Subcutaneous abdominal adipose tissue (tissue), 5 donors: ENCODE measurements at regions not wholly inside any gene's neighbourhood (a gene's known extent, or its start where the extent isn't known, plus 50 kb on each side); places are given as distances from the start of the nearest gene placed in this dataset.

Source experiments
- H3K27ac ChIP-seq: one replicate; pipeline ENCODE4 v1.7.0; 2013; ENCODE audit warnings: low read depth, mild to moderate bottlenecking, inconsistent platforms, low read length, moderate library complexity
- H3K27me3 ChIP-seq, 5 donors: one replicate each; pipeline ENCODE4 v1.7.0; 2013; ENCODE audit warnings: low read length in 5 of 5, inconsistent platforms in 1 of 5; ENCODE audit not compliant: control insufficient read depth in 5 of 5, insufficient read depth in 4 of 5
- H3K36me3 ChIP-seq, 5 donors: one replicate each; pipeline ENCODE4 v1.7.0; 2013; ENCODE audit warnings: low read length in 5 of 5; ENCODE audit not compliant: control insufficient read depth in 5 of 5, insufficient read depth in 5 of 5
- H3K4me1 ChIP-seq, 5 donors: one replicate each; pipeline ENCODE4 v1.7.0; 2013; ENCODE audit warnings: low read length in 5 of 5, mild to moderate bottlenecking in 3 of 5, moderate library complexity in 1 of 5; ENCODE audit not compliant: control insufficient read depth in 5 of 5, insufficient read depth in 5 of 5
- H3K4me3 ChIP-seq, 5 donors: one replicate each; pipeline ENCODE4 v1.7.0; 2013; ENCODE audit warnings: low read length in 5 of 5, low read depth in 1 of 5
- H3K9ac ChIP-seq, 5 donors: one replicate each; pipeline ENCODE4 v1.7.0; 2013; ENCODE audit warnings: low read length in 5 of 5, mild to moderate bottlenecking in 4 of 5, moderate library complexity in 3 of 5
- H3K9me3 ChIP-seq, 5 donors: one replicate each; pipeline ENCODE4 v1.7.0; 2013; ENCODE audit warnings: low read length in 5 of 5; ENCODE audit not compliant: control insufficient read depth in 5 of 5
- donor health status: healthy.
- donor health status: healthy.
- donor health status: healthy.
- donor health status: healthy.
- donor health status: healthy.

- H3K36me3 ChIP-seq, result no peaks in the 10 kb centered on the region
- no peak overlapping the region for H3K4me3 ChIP-seq
- H3K9me3 ChIP-seq, result no peaks in the 10 kb centered on the region
- H3K9ac ChIP-seq, result no peak overlapping the region
- no peaks in the 10 kb centered on the region for H3K4me1 ChIP-seq
- H3K27me3 ChIP-seq, result no peaks in the 10 kb centered on the region
- no peak overlapping the region for H3K27ac ChIP-seq
Measured at GRCh38 chr4:162239992-162240769, 76.4 kb upstream of the FSTL5 start.

GRCh38 chr4:162237676-162238075 lies 73.9 kb upstream of the FSTL5 start:
- Histone ChIP-seq H3K9ac (no peak overlapping the region), H3K36me3 (no peaks in the 10 kb centered on the region), H3K4me3 (no peak overlapping the region), H3K27me3 (no peaks in the 10 kb centered on the region), H3K4me1 (no peaks in the 10 kb centered on the region), H3K9me3 (peaks cover 0 to 2% (median 0%) of the 10 kb centered on the region in 5 donors), H3K27ac (no peak overlapping the region)

GRCh38 chr4:162234595-162234994 lies 70.8 kb upstream of the FSTL5 start:
- no peaks in the 10 kb centered on the region for H3K36me3 ChIP-seq
- H3K9ac ChIP-seq, result no peak overlapping the region
- no peak overlapping the region for H3K27ac ChIP-seq
- peaks cover 0 to 3% (median 0%) of the 10 kb centered on the region in 5 donors for H3K4me1 ChIP-seq
- peaks cover 0 to 8% (median 2%) of the 10 kb centered on the region in 5 donors for H3K9me3 ChIP-seq
- no peak overlapping the region for H3K4me3 ChIP-seq
- no peaks in the 10 kb centered on the region for H3K27me3 ChIP-seq

- Histone ChIP-seq H3K36me3 (no peaks in the 10 kb centered on the region), H3K4me3 (no peak overlapping the region), H3K27ac (no peak overlapping the region), H3K9ac (no peak overlapping the region), H3K27me3 (no peaks in the 10 kb centered on the region), H3K4me1 (peaks cover 0 to 4% (median 0%) of the 10 kb centered on the region in 5 donors), H3K9me3 (peaks cover 0 to 8% (median 2%) of the 10 kb centered on the region in 5 donors)
Measured at GRCh38 chr4:162232349-162232748, 68.5 kb upstream of the FSTL5 start.

- no peak overlapping the region for H3K9ac ChIP-seq
- H3K4me3 ChIP-seq, result no peak overlapping the region
- no peaks in the 10 kb centered on the region for H3K36me3 ChIP-seq
- H3K27ac ChIP-seq, result no peak overlapping the region
- no peaks in the 10 kb centered on the region for H3K27me3 ChIP-seq
- H3K4me1 ChIP-seq, result peaks cover 0 to 4% (median 0%) of the 10 kb centered on the region in 5 donors
- H3K9me3 ChIP-seq, result peaks cover 0 to 8% (median 2%) of the 10 kb centered on the region in 5 donors
Measured at GRCh38 chr4:162229670-162230069, 65.9 kb upstream of the FSTL5 start.

GRCh38 chr4:162221148-162221547 lies 57.3 kb upstream of the FSTL5 start:
- Histone ChIP-seq H3K9ac (no peak overlapping the region), H3K4me1 (no peaks in the 10 kb centered on the region), H3K27me3 (no peaks in the 10 kb centered on the region), H3K9me3 (no peaks in the 10 kb centered on the region), H3K4me3 (no peak overlapping the region), H3K36me3 (no peaks in the 10 kb centered on the region), H3K27ac (no peak overlapping the region)
